GM19463 (cell line): ENCODE measurements at regions not wholly inside any gene's neighbourhood (a gene's known extent, or its start where the extent isn't known, plus 50 kb on each side); places are given as distances from the start of the nearest gene placed in this dataset.
"Not testable (repeated sequence)": the region's sequence is repeated elsewhere in the genome, so short reads cannot be mapped to it uniquely, and the experiment has no call there.

Experiments used
- ATAC-seq: cut with Tn5 transposase; IDR thresholded peaks from one replicate; pipeline ENCODE4 v1.9.1; 2021; ENCODE audit warnings: mild to moderate bottlenecking, moderate library complexity; ENCODE audit not compliant: unreplicated experiment

DNA sequence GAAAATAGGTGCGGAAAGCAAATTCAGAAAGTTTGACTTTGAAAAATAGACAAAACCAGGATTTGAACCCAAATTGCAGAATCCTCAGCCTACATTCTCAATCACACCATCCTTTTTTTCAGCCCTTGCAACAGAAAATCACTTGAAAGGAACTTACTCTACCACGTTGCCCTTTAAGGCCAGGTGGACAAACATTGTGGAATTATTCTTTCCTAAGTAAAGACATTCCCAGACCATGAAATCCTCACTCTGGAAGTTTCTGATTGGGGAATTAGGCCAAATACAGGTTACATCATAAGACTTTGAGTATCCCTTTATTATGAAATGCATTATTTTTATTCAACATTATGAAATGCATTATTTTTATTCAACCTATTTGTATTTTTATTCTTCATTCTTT, 259.4 kb downstream of the RAD51AP2 start:
- no peak for ATAC-seq

DNA sequence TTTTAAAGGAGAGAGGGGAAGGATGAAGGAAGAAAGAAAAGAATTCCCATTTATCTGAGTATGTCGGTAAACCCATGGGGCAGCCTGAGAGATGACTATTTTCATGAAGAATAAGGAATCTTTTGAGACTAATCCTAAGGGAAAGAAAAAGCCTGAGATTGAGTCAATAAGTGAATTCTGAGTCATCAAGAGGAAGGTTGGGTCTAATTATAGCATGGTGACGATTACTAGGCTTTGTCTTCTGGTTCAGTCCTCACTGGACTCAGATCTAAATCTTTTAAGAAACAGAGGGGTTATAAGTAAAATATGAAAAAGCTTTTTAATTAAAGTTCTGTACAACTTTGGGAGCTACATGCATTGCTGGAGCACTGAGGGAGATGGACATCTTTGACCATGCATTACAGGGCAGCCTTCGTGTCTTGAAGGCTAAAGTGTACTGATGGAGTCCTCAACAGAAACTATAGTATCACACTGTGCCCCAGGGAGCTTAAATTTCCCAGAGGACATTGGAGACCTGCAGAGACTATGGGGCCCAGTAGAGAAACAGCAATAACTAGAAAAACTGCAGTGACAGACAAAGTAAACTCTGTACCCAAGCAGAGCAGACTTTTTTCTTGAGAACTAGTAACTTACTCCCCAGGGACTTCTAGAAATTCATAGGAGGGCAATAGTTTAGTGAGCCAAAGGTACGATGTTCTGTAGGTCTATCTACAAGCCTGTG, 260.9 kb downstream of the RAD51AP2 start:
- ATAC-seq = peak; percentile 67

DNA sequence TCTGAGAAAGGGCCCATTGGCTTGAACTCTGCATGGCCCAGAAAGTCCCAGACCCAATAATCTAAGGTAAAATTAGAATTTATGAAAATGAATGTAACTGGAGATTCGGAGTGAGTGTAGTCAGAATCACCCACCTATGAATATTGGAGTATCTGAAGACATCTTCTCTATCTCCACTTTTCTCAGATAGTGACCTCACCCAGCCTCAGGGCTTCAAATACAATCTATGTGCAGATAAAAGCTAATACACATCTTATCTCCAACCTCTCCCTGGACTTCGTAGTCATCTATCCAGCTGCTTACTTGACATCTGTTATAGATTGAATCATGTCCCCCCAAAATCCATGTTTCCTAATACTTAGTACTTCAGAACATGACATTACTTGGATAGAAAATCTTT, 263.2 kb downstream of the RAD51AP2 start:
- no peak for ATAC-seq

- no peak for ATAC-seq
Measured at GRCh38 chr2:17254421-17254820, 263.8 kb downstream of the RAD51AP2 start.

- ATAC-seq = no peak
Measured at GRCh38 chr2:17252258-17252657, 266.0 kb downstream of the RAD51AP2 start.

GRCh38 chr2:17251171-17251570, 267.1 kb downstream of the RAD51AP2 start:
- no peak for ATAC-seq

- no peak for ATAC-seq
Measured at GRCh38 chr2:17249249-17249648, 269.0 kb downstream of the RAD51AP2 start.

DNA sequence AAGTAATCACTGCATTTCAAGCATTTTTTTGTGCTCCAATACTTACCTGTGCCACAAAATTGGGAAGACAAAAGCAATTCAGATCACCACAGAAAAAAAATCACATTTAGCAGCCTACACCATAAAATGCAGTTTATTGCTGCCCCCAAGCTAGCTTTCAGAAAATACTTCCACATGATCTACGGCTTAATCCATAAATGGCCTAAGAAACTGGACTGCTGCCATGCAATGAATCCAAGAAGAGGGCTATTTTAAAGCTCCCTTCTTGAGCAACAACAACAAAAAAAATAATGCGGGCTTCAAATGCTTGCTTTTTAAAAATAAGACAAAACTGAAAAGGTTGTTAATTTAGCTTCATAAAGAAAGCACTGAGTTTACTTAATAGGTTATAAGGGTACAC, 272.3 kb downstream of the RAD51AP2 start:
- no peak for ATAC-seq

GRCh38 chr2:17242813-17243485, 275.3 kb downstream of the RAD51AP2 start:
- no peak for ATAC-seq

- no peak for ATAC-seq
Measured at GRCh38 chr2:17239550-17239949, 278.7 kb downstream of the RAD51AP2 start.

DNA sequence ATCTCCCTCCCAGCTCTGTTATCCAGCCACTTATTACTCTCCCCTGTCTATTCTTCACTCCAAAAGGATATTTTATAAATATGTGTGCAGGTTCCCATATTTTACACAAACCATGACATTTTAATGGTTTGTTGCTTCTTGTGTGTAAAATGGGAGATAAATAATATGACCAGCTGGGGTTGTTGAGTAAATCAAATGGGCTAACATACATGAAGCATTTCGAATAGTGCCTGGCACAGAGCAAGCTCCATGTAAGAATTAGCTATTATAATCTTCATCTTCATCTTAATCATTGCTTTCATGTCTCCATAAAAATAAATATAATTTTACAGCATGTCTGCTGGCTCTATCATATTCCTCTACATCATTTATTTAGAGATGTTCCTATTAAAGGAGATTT, 283.1 kb downstream of the RAD51AP2 start:
- ATAC-seq = no peak

DNA sequence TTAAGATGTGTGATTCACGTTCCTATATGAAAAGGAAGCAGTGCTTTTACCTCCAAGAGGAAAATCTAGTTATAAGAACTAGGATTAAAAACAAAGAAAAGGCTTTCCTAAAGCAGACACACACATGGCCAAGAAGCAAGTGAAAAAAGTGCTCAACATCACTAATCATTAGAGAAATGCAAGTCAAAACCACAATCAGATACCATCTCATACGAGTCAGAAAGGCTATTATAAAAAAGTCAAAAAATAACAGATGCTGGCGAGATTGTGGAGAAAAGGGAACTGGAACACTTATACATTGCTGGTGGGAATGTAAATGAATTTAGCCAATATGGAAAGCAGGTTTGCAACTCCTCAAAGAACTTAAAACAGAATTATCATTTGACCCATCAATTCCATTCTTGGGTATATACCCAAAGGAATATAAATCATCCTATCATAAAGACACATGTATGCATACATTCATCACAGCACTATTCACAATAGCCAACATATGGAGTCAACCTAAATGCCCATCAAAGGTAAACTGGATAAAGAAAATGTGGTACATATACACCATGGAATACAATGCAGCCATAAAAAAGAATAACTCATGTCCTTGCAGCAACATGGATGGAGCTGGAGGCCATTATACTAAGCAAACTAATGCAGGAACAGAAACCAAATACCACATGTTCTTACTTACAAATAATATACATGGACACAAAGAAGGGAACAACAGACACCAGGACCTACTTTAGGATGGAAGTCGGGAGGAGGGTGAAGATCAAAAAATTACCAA, 285.3 kb downstream of the RAD51AP2 start:
- ATAC-seq = no peak

GRCh38 chr2:17231394-17231965, 286.8 kb downstream of the RAD51AP2 start:
- no peak for ATAC-seq

DNA sequence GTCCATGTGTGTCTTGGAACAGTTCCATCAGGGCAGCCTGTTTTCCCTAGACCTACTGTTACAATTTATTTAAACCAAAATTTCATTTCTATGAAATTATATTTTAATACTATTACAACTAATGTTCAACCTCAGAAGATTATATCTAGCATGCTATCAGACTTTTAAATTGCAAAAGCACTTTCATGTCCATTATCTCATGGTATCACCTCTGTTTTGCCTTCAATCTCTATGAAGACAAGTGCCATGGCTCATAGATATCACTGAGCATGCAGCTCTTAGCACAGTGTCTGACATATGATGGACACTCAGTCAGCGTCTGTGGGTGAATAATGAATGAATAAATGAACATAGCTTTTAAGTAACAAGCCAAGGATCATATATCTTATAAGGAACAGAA, 288.8 kb downstream of the RAD51AP2 start:
- ATAC-seq = no peak

GRCh38 chr2:17228461-17228860, 289.8 kb downstream of the RAD51AP2 start:
- no peak for ATAC-seq

GRCh38 chr2:17227856-17228255, 290.4 kb downstream of the RAD51AP2 start:
- ATAC-seq = no peak

GRCh38 chr2:17226941-17227490, 291.2 kb downstream of the RAD51AP2 start:
- no peak for ATAC-seq

- no peak for ATAC-seq
Measured at GRCh38 chr2:17223211-17223610, 295.0 kb downstream of the RAD51AP2 start.

GRCh38 chr2:17208511-17208910, 309.7 kb downstream of the RAD51AP2 start:
- ATAC-seq = no peak

DNA sequence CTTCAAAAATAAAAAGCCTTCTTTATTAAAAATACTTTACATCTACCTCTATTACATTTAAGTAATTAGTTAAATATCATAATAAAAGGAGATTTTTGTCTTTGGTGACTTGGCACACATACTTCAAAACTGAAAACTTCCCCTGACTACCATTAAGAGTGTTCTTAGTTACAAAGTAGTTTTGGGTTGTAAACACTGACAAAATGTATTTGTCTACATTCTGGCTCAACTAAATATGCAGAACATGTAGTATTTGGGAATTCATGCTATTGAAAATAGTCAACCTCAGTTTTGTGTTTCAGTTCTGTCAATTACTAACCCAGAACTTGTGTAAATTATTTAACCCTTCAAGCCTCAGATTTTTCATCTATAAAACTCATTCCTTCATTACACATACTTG, 311.5 kb downstream of the RAD51AP2 start:
- no peak for ATAC-seq

DNA sequence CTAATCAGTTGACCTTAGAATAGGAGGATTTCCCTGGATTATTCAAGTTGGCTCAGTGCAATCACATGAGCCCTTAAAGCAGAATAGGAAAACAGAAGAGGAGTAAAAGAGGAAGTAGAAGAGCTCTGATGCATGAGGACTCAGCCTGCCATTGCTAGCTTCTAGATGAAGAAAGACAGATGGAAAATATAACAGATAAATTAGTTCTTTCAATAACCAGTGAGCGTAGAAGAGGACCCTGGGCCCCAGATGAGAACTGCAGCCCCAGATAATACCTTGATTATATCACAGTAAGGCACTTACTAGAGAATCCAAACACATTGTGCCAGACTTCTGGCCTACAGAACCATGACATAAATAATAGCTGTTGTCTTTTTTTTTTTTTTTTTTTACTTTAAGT, 314.0 kb downstream of the RAD51AP2 start:
- not testable (repeated sequence) for ATAC-seq
